DND-41 (cell line): ENCODE measurements at regions not wholly inside any gene's neighbourhood (a gene's known extent, or its start where the extent isn't known, plus 50 kb on each side); places are given as distances from the start of the nearest gene placed in this dataset.
"Not testable (repeated sequence)": the region's sequence is repeated elsewhere in the genome, so short reads cannot be mapped to it uniquely, and the experiment has no call there.

Experiments used
- CTCF ChIP-seq: IDR thresholded peaks from 2 replicates; pipeline ENCODE4 v1.5.1; 2012; ENCODE audit warnings: borderline replicate concordance, low read length, moderate library complexity, mild to moderate bottlenecking; ENCODE audit not compliant: poor library complexity, severe bottlenecking; ENCODE audit errors: extremely low read depth
- EZH2 ChIP-seq: IDR thresholded peaks from 3 replicates; pipeline ENCODE4 v1.6.1; 2012; ENCODE audit warnings: borderline replicate concordance, low read depth, mild to moderate bottlenecking, moderate library complexity, low read length, inconsistent platforms; ENCODE audit not compliant: severe bottlenecking

GRCh38 chr3:98713332-98713731, 49.8 kb upstream of the ST3GAL6 start:
- not testable (repeated sequence) for TF ChIP-seq CTCF, EZH2
